IMR-90 (cell line): ENCODE measurements at regions not wholly inside any gene's neighbourhood (a gene's known extent, or its start where the extent isn't known, plus 50 kb on each side); places are given as distances from the start of the nearest gene placed in this dataset.

Experiments
- ATAC-seq: fragments of 200-7000 bp; cut with Tn5 transposase; 2 replicates; pipeline ENCODE4 v1.9.1; 2020; ENCODE audit warnings: low read depth, mild to moderate bottlenecking, moderate library complexity
- BruUV-seq: library from RNA; stranded (reverse); fragments of 400-500 nt; replicated peaks from 2 replicates; lab custom pipeline; 2021; lab: Mats Ljungman, UMichigan
- CTCF ChIA-PET: fragments of 300-600 bp; formaldehyde crosslinking; extraction: SDS; loops from one replicate; lab custom pipeline; 2021; ENCODE audit warnings: antibody characterized with exemption; lab: Yijun Ruan, JAX
- POLR2A ChIA-PET: fragments of 300-600 bp; sonication (Branson Sonifier 250); formaldehyde crosslinking; loops from one replicate; lab custom pipeline; 2022; ENCODE audit warnings: antibody characterized with exemption; ENCODE audit not compliant: unreplicated experiment; lab: Charles Lee
- DNase-seq: peaks from one replicate; pipeline ENCODE4 v3.0.0; 2013
- H2AFZ ChIP-seq: replicated peaks from 2 replicates; pipeline ENCODE3; 2013; ENCODE audit warnings: low read length, mild to moderate bottlenecking; ENCODE audit not compliant: poor library complexity
- H2AK5ac ChIP-seq: 2 replicates; pipeline ENCODE4 v1.6.1; 2013; ENCODE audit warnings: low read depth, low read length, inconsistent platforms
- H2AK9ac ChIP-seq: replicated peaks from 2 replicates; pipeline ENCODE3; 2013; ENCODE audit warnings: mild to moderate bottlenecking, low read depth, low read length, moderate library complexity; ENCODE audit not compliant: poor library complexity
- H2BK120ac ChIP-seq: 2 replicates; pipeline ENCODE4 v1.6.1; 2013; ENCODE audit warnings: low read depth, low read length, inconsistent platforms
- H2BK15ac ChIP-seq: 3 replicates; pipeline ENCODE4 v1.6.1; 2013; ENCODE audit warnings: low read depth, low read length, inconsistent platforms
- H2BK20ac ChIP-seq: 2 replicates; pipeline ENCODE4 v1.6.1; 2013; ENCODE audit warnings: low read depth, mild to moderate bottlenecking, inconsistent platforms, low read length, moderate library complexity
- H2BK5ac ChIP-seq: 2 replicates; pipeline ENCODE4 v1.6.1; 2013; ENCODE audit warnings: mild to moderate bottlenecking, low read depth, low read length, inconsistent platforms; ENCODE audit not compliant: poor library complexity, severe bottlenecking
- H3K14ac ChIP-seq: replicated peaks from 2 replicates; pipeline ENCODE4 v1.6.1; 2013; ENCODE audit warnings: low read depth, low read length, inconsistent platforms
- H3K18ac ChIP-seq: 2 replicates; pipeline ENCODE4 v1.6.1; 2013; ENCODE audit warnings: low read depth, low read length, control low read depth
- H3K23ac ChIP-seq: 2 replicates; pipeline ENCODE4 v1.6.1; 2013; ENCODE audit warnings: low read depth, low read length, inconsistent platforms
- H3K27ac ChIP-seq: 2 replicates; pipeline ENCODE4 v1.5.1; 2013; ENCODE audit warnings: mild to moderate bottlenecking, control low read depth, low read length; ENCODE audit not compliant: insufficient read depth
- H3K27me3 ChIP-seq: 2 replicates; pipeline ENCODE4 v1.6.1; 2013; ENCODE audit warnings: low read length; ENCODE audit not compliant: control insufficient read depth, insufficient read depth
- H3K36me3 ChIP-seq: 2 replicates; pipeline ENCODE4 v1.6.1; 2013; ENCODE audit warnings: low read length, mixed read lengths; ENCODE audit not compliant: control insufficient read depth, insufficient read depth
- H3K4ac ChIP-seq: 2 replicates; pipeline ENCODE4 v1.6.1; 2013; ENCODE audit warnings: low read depth, low read length, inconsistent platforms
- H3K4me1 ChIP-seq: 2 replicates; pipeline ENCODE4 v1.6.1; 2013; ENCODE audit warnings: low read length, mixed read lengths; ENCODE audit not compliant: control insufficient read depth, insufficient read depth
- H3K4me2 ChIP-seq: 2 replicates; pipeline ENCODE4 v1.6.1; 2013; ENCODE audit warnings: low read depth, mild to moderate bottlenecking, control low read depth, low read length, moderate library complexity
- H3K4me3 ChIP-seq: 2 replicates; pipeline ENCODE4 v1.5.1; 2013; ENCODE audit warnings: low read depth, mild to moderate bottlenecking, control low read depth, low read length, moderate library complexity; ENCODE audit not compliant: insufficient read depth
- H3K56ac ChIP-seq: 2 replicates; pipeline ENCODE4 v1.6.1; 2013; ENCODE audit warnings: low read length, inconsistent platforms; ENCODE audit not compliant: insufficient read depth; ENCODE audit errors: extremely low read depth
- H3K79me1 ChIP-seq, 2 experiments: 2 replicates each; pipeline ENCODE4 v1.6.1; 2013; ENCODE audit warnings: low read length in 2 of 2, inconsistent platforms in 1 of 2, low read depth in 1 of 2
- H3K9ac ChIP-seq: 2 replicates; pipeline ENCODE4 v1.6.1; 2013; ENCODE audit warnings: low read depth, low read length, control low read depth
- H3K9me1 ChIP-seq: 2 replicates; pipeline ENCODE4 v1.6.1; 2013; ENCODE audit warnings: low read length, inconsistent platforms; ENCODE audit not compliant: insufficient read depth
- H3K9me3 ChIP-seq: 2 replicates; pipeline ENCODE4 v1.6.1; 2013; ENCODE audit warnings: low read length; ENCODE audit not compliant: control insufficient read depth, insufficient read depth
- H4K20me1 ChIP-seq: 2 replicates; pipeline ENCODE4 v1.6.1; 2013; ENCODE audit warnings: low read length, inconsistent platforms; ENCODE audit not compliant: insufficient read depth
- H4K5ac ChIP-seq: 2 replicates; pipeline ENCODE4 v1.6.1; 2013; ENCODE audit warnings: mild to moderate bottlenecking, low read depth, low read length, control low read depth
- H4K8ac ChIP-seq, 2 experiments: 2 replicates each; pipeline ENCODE4 v1.6.1; 2013; ENCODE audit warnings: low read depth in 2 of 2, low read length in 2 of 2, control low read depth in 1 of 2, inconsistent platforms in 1 of 2
- H4K91ac ChIP-seq: 2 replicates; pipeline ENCODE4 v1.6.1; 2013; ENCODE audit warnings: low read depth, low read length, inconsistent platforms; ENCODE audit not compliant: insufficient read depth
- BHLHE40 ChIP-seq: fragments of 150-350 bp; IDR thresholded peaks from 2 replicates; pipeline ENCODE4 v1.6.1; 2016; ENCODE audit warnings: mild to moderate bottlenecking, low read depth, low read length
- MAZ ChIP-seq: IDR thresholded peaks from 2 replicates; pipeline ENCODE4 v1.6.1; 2012; ENCODE audit warnings: low read depth, mild to moderate bottlenecking, low read length, improper control_type of control experiment, moderate library complexity, borderline replicate concordance
- MXI1 ChIP-seq: IDR thresholded peaks from 2 replicates; pipeline ENCODE4 v1.6.1; 2012; ENCODE audit warnings: low read depth, mild to moderate bottlenecking, low read length, moderate library complexity, borderline replicate concordance
- NFE2L2 ChIP-seq: fragments of 150-350 bp; IDR thresholded peaks from 2 replicates; pipeline ENCODE4 v1.6.1; 2016; ENCODE audit warnings: low read depth, mild to moderate bottlenecking, low read length
- WGBS, 2 experiments: methylation state at CpG; one replicate each; pipeline versions ENCODE4 v1.1.5 to v1.1.7; 2013; ENCODE audit warnings: missing lambda C conversion rate in 2 of 2; ENCODE audit not compliant: insufficient read length in 1 of 2; ENCODE audit errors: extremely low coverage in 2 of 2; 5-methylcytosine and 5-hydroxymethylcytosine counted together
- dilution Hi-C: fragments of 300-500 bp; cut with HindIII; formaldehyde crosslinking; loops from one replicate; pipeline ENCODE4 v1.14.3; 2018; ENCODE audit warnings: low sequenced_read_pairs; ENCODE audit not compliant: unreplicated experiment
- in situ Hi-C: fragments of 300-500 bp; cut with MboI; formaldehyde crosslinking; loops from 3 replicates; pipeline ENCODE4 v1.14.3; 2019; ENCODE audit warnings: low sequenced_read_pairs, inconsistent platforms, mixed read lengths
- intact Hi-C: fragments of 100-400 bp; cut with micrococcal nuclease; formaldehyde crosslinking; loops from 2 replicates; pipeline ENCODE4 v1.10.0; 2022
- TF ChIP-seq, protein P1 (sequence below): fragments of 150-350 bp; IDR thresholded peaks from 2 replicates; pipeline ENCODE4 v1.6.1; 2016; ENCODE audit warnings: low read depth, mild to moderate bottlenecking, low read length, moderate library complexity, borderline replicate concordance

DNA sequence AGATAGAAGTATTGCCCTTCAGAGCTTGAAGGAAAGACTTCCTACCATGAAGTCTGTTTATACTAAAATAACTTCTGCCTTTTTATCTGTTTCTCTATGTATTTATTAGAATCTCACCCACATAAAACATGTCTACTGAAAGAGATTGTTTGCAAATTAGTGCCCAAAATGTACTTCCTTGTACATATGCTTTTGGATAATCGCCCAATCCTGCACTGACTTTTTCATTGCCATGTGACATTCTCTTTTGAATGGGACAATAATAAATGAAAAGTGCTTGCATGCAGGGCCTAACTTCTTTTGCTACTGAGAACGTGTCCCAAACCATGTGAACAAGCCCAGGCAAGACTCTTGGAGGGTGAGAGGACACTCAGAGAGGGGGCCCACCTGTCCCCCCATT is 711.6 kb upstream of the ADAMTS5 start:
- TF ChIP-seq MXI1 (no peak), NFE2L2 (no peak), MAZ (no peak), BHLHE40 (no peak)
- TF ChIP-seq, protein P1, sequence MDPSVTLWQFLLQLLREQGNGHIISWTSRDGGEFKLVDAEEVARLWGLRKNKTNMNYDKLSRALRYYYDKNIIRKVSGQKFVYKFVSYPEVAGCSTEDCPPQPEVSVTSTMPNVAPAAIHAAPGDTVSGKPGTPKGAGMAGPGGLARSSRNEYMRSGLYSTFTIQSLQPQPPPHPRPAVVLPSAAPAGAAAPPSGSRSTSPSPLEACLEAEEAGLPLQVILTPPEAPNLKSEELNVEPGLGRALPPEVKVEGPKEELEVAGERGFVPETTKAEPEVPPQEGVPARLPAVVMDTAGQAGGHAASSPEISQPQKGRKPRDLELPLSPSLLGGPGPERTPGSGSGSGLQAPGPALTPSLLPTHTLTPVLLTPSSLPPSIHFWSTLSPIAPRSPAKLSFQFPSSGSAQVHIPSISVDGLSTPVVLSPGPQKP, result no peak
- dilution Hi-C loops (no loop called here), intact Hi-C loops (no loop called here)

More for the DNA sequence above, 711.6 kb upstream of the ADAMTS5 start:
- H3K4me1 ChIP-seq, result no peaks in the 10 kb centered on the region; the same call in 1 of the 2 replicates
- no peaks in the 10 kb centered on the region for H4K20me1 ChIP-seq
- DNase-seq (no peak), ATAC-seq (no peak)
- H3K23ac ChIP-seq, result no peak overlapping the region
- H3K9me1 ChIP-seq, result no peaks in the 10 kb centered on the region
- no peak overlapping the region for H4K91ac ChIP-seq
- H3K56ac ChIP-seq, result no peak overlapping the region
- no peak overlapping the region for H3K4me2 ChIP-seq
- H3K79me1 ChIP-seq, result no peaks in the 10 kb centered on the region
- H3K9ac ChIP-seq, result no peak overlapping the region
- no peak overlapping the region for H2BK20ac ChIP-seq
- no peak overlapping the region for H2AFZ ChIP-seq
- CTCF ChIA-PET, result no interaction called here
- H3K36me3 ChIP-seq, result no peaks in the 10 kb centered on the region
- 0 out of 2 replicates have a peak overlapping the region, but pooled peaks have one; percentile 0 for H2BK120ac ChIP-seq
- no peak overlapping the region for H2BK5ac ChIP-seq
- WGBS, 2 experiments, result no CpG with 5 or more reads among the region's 2 CpGs
- POLR2A ChIA-PET, result no interaction called here
- H3K9me3 ChIP-seq, result no peaks in the 10 kb centered on the region
- H2AK5ac ChIP-seq, result no peak overlapping the region
- H4K5ac ChIP-seq, result no peak overlapping the region
- H2AK9ac ChIP-seq, result no peak overlapping the region
- no peak overlapping the region for H3K4ac ChIP-seq
- no peak overlapping the region; the same call in 1 of the 2 replicates for H3K18ac ChIP-seq
- no peak overlapping the region for H2BK15ac ChIP-seq
- no peaks in the 10 kb centered on the region for H3K27me3 ChIP-seq
- H4K8ac ChIP-seq, result no peak overlapping the region
- in situ Hi-C loops, result no loop called here
- no peak overlapping the region for H3K27ac ChIP-seq
- no peak overlapping the region for H3K14ac ChIP-seq
- no TSS peak for BruUV-seq
- no peak overlapping the region for H3K4me3 ChIP-seq
